ENCODE measurements at regions not wholly inside any gene's neighbourhood (a gene's known extent, or its start where the extent isn't known, plus 50 kb on each side); places are given as distances from the start of the nearest gene placed in this dataset.

GRCh38 chr14:101365329-101366158 lies 195.8 kb upstream of the DIO3 start:
- peaks cover 0 to 6% (median 2%) of the 10 kb centered on the region in 7 donors for H3K9me3 Mint-ChIP-seq
- DNase-seq (no peak), ATAC-seq (ENCODE audit: low read depth in 2 of 2) (peak; percentile 2 to 7)
- peak overlapping the region in 1 of 6 donors; percentile 44 for H3K27ac Mint-ChIP-seq
- H3K4me3 Mint-ChIP-seq, result peak overlapping the region in 1 of 8 donors; percentile 6
- H3K36me3 Mint-ChIP-seq, result peaks cover 0 to 13% of the 10 kb centered on the region in 2 donors
- H3K27me3 Mint-ChIP-seq, result peaks cover 7 to 15% (median 11%) of the 10 kb centered on the region in 3 donors
- peaks cover 38 to 57% (median 47%) of the 10 kb centered on the region in 3 donors for H3K4me1 Mint-ChIP-seq

GRCh38 chr14:101367421-101368261 lies 193.7 kb upstream of the DIO3 start:
- ATAC-seq (ENCODE audit: low read depth in 2 of 2) (no peak), DNase-seq (no peak)
- Mint-ChIP-seq H3K4me1 (peaks cover 20 to 37% (median 26%) of the 10 kb centered on the region in 3 donors), H3K9me3 (peaks cover 0 to 5% (median under 1%) of the 10 kb centered on the region in 7 donors), H3K4me3 (peak overlapping the region in 3 of 8 donors; percentile 6 to 59 (median 23)), H3K27me3 (peaks cover 4 to 16% (median 10%) of the 10 kb centered on the region in 3 donors), H3K36me3 (peaks cover 0 to 9% of the 10 kb centered on the region in 2 donors), H3K27ac (no peak overlapping the region)

DNA sequence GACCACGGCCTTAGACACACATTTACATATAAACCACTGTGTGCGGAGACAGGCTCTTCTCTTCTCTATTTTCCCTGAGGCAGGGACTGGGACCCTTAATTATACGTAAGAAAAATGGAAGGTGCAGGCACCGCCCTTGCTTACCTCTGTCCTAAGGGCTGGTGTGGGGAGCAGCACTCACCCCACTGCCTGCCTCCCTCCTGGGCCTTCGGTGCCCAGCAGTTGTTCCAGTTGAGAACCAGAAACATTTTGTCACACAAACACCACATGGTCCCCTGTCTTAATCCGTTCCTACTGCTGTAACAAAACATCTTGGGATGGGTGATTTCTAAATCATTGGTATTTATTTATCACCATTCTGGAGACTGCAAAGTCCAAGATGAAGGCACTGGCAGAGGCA lies 192.7 kb upstream of the DIO3 start:
- H3K27me3 Mint-ChIP-seq, result peaks cover under 1 to 20% (median 1%) of the 10 kb centered on the region in 3 donors
- H3K4me3 Mint-ChIP-seq, result no peak overlapping the region
- no peaks in the 10 kb centered on the region for H3K36me3 Mint-ChIP-seq
- H3K4me1 Mint-ChIP-seq, result peaks cover 11 to 27% (median 16%) of the 10 kb centered on the region in 3 donors
- H3K9me3 Mint-ChIP-seq, result no peaks in the 10 kb centered on the region
- peak overlapping the region in 1 of 6 donors; percentile 21 for H3K27ac Mint-ChIP-seq
- no peak for DNase-seq
- ATAC-seq (ENCODE audit: low read depth in 2 of 2), result no peak

DNA sequence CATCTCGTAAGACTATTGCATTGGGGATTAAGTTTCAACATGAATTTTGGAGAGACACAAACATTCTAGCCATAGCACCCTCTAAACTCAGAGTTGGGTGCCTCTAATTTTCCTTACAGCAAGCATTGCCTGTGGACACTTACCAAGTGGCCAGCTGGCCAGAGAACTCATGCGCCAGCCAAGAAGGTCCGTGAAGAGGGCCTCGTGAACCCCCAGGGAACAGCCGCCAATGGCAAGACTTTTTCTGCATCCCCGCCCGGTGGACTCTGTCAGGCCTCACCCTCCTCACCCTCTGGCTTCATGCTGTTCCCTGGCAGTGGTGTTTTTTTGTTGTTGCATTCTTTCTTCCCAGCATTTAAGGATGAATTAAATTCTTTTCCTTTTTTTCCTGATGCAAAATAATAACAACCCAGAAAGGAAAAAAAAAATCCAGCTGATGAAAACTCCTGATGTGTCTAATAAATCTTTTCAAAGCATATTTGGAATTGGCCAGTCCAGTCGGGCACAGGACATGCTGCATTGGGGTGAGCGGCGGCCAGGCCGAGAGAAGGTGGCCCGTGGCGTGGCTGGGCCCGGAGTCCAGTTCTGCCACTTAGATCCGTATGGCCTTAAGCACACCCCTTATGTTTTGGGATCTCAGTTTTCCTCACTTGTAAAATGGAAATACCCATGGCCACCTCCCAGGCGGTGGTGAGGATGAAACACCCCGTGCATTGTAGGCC lies 191.9 kb upstream of the DIO3 start:
- no peaks in the 10 kb centered on the region for H3K36me3 Mint-ChIP-seq
- ATAC-seq (ENCODE audit: low read depth in 2 of 2) (no peak), DNase-seq (no peak)
- H3K9me3 Mint-ChIP-seq, result peaks cover 0 to 2% (median 0%) of the 10 kb centered on the region in 7 donors
- peaks cover 0 to 24% (median 8%) of the 10 kb centered on the region in 3 donors for H3K27me3 Mint-ChIP-seq
- H3K27ac Mint-ChIP-seq, result peak overlapping the region in 1 of 6 donors; percentile 38
- H3K4me1 Mint-ChIP-seq, result peaks cover 7 to 23% (median 12%) of the 10 kb centered on the region in 3 donors
- H3K4me3 Mint-ChIP-seq, result no peak overlapping the region

DNA sequence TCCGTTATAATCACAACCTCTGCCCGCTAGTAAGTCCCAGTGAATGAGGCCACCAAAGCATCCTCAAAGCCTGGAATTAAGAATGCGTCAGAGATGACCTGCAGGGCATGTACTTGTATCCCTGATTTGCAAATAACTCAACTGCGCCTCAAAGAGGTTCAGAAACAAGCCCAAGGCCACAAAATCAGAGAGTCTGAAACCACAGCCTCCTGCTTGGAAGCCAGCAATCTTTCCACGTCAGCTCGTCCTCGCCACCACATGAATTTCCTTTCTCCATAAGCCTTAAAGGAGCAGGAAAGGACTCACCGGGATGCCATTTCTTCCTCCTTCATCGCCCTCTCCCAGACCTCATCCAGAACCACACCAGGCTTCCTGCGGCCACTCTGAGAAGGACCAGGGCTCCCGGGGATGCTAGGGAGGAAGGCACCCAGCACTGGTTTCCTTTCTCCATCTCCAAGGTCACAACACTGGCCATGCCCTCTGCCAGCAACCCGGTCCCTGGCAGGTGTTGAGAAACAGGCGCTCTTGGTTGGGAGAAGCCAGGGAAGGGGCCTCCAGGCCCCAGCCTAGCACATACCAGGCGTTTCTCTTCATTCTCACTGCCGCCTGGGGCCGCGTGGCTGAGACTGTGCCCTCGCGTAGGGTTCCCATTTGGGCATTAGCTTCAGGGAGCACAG lies 191.2 kb upstream of the DIO3 start:
- H3K27ac Mint-ChIP-seq, result no peak overlapping the region
- H3K36me3 Mint-ChIP-seq, result no peaks in the 10 kb centered on the region
- peaks cover 0 to 2% (median 0%) of the 10 kb centered on the region in 7 donors for H3K9me3 Mint-ChIP-seq
- ATAC-seq (ENCODE audit: low read depth in 2 of 2) (no peak), DNase-seq (no peak)
- H3K4me1 Mint-ChIP-seq, result peaks cover 7 to 20% (median 9%) of the 10 kb centered on the region in 3 donors
- H3K4me3 Mint-ChIP-seq, result no peak overlapping the region
- H3K27me3 Mint-ChIP-seq, result peaks cover 4 to 30% (median 15%) of the 10 kb centered on the region in 3 donors

DNA sequence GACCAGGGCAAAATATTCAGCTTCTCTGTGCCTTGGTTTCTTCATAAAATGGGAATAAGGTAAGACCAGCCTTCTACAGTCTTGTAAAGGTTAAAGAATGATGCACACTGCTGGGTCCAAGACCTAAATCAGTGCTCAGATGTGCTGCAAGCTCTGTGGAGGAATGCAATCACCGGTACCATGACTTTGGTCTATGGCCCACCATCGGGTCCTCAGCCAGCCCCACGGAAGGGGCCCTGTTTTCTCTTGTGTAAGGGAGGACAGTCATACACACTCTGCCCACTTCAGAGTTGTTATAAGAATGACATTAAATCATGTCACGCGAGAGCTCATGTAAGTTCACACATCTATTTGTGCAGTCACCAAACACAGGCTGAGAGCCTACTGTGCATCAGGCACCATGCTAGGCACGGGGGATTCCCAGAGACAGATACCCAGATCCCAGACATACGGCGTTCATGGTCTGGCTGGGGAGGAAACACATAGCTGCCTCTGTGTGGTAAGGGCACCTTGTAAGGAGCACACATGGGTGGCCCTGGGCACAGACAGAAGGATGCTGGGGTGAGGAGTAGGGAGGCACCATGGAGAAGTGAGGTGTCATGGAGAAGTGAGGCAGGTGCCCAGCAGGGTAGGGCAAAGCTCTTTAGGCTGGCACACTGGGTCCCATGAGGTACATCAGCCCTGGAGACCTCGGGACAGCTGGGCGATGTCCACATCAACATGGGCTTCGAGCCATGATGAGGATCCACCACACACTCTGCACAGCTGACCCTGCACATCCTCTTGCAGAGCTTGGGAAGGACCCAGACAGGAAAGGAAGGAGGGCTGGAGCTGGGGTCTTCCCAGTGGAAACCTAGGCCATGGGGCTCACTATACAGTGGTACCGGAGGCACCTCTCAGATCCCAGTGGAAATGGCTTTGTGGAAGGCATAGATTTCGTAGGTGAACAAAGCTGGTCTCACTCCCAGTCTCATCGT lies 190.4 kb upstream of the DIO3 start:
- Mint-ChIP-seq H3K36me3 (no peaks in the 10 kb centered on the region), H3K27ac (peak overlapping the region in 2 of 6 donors; percentile 28 to 42), H3K4me1 (peaks cover under 1 to 13% (median 3%) of the 10 kb centered on the region in 3 donors), H3K4me3 (no peak overlapping the region), H3K27me3 (peaks cover 10 to 37% (median 15%) of the 10 kb centered on the region in 3 donors), H3K9me3 (peaks cover 0 to 2% (median 0%) of the 10 kb centered on the region in 7 donors)
- no peak for ATAC-seq (ENCODE audit: low read depth in 2 of 2)
- DNase-seq, result no peak

- Mint-ChIP-seq H3K36me3 (no peaks in the 10 kb centered on the region), H3K27me3 (peaks cover 13 to 46% (median 15%) of the 10 kb centered on the region in 3 donors), H3K9me3 (peaks cover 0 to 2% (median 0%) of the 10 kb centered on the region in 7 donors), H3K4me3 (no peak overlapping the region), H3K27ac (no peak overlapping the region), H3K4me1 (peaks cover 0 to 4% (median 0%) of the 10 kb centered on the region in 3 donors)
- ATAC-seq (ENCODE audit: low read depth in 2 of 2), result no peak
- DNase-seq, result no peak
These were observed 189.2 kb upstream of the DIO3 start for GRCh38 chr14:101371799-101372793.

- no peaks in the 10 kb centered on the region for H3K4me1 Mint-ChIP-seq
- no peaks in the 10 kb centered on the region for H3K36me3 Mint-ChIP-seq
- peaks cover 13 to 46% (median 15%) of the 10 kb centered on the region in 3 donors for H3K27me3 Mint-ChIP-seq
- no peak overlapping the region for H3K27ac Mint-ChIP-seq
- H3K4me3 Mint-ChIP-seq, result no peak overlapping the region
- H3K9me3 Mint-ChIP-seq, result peaks cover 0 to 2% (median 0%) of the 10 kb centered on the region in 7 donors
- no peak for ATAC-seq (ENCODE audit: low read depth in 2 of 2)
- DNase-seq, result no peak
These were observed 188.2 kb upstream of the DIO3 start for GRCh38 chr14:101372894-101373620.

DNA sequence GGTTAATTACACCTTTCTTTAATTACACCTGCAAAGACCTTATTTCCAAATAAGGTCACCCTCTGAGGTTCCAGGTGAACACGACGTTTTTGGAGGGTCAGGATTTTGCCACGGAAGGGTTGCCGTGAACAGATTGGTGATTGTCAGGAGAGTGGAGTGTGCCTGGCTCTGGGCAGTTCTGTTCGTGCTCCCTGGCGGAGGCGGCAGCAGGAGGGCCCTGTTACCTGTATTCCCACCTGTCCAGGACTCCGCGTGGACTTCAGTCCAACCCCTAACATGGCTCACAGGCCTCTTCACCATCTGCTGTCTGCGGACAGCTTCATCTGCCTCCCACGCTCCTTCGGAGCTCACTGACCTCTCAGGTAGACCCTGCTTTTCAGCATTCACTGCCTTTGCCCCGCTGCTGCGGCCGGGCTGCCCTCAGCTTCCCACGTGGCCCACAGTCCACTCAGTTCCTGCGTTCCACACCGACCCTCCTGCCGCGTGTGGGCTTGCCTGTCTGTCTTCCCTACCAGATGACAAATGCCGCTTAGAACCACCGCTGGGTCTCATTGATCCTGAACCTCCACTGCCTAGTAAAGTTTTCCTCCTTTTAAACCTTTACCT lies 187.5 kb upstream of the DIO3 start:
- DNase-seq (no peak), ATAC-seq (ENCODE audit: low read depth in 2 of 2) (no peak)
- Mint-ChIP-seq H3K27ac (no peak overlapping the region), H3K9me3 (peaks cover 0 to 2% (median 0%) of the 10 kb centered on the region in 7 donors), H3K4me1 (no peaks in the 10 kb centered on the region), H3K4me3 (no peak overlapping the region), H3K27me3 (peaks cover 13 to 46% (median 15%) of the 10 kb centered on the region in 3 donors), H3K36me3 (no peaks in the 10 kb centered on the region)

Data from naive B cell (primary cell).